22Rv1 (cell line): ENCODE measurements at regions not wholly inside any gene's neighbourhood (a gene's known extent, or its start where the extent isn't known, plus 50 kb on each side); places are given as distances from the start of the nearest gene placed in this dataset.

Source experiments
- ZFX ChIP-seq: fragments of 450-650 bp; IDR thresholded peaks from 2 replicates; pipeline ENCODE4 v1.6.1; 2017; ENCODE audit warnings: antibody characterized with exemption, borderline replicate concordance
- TF ChIP-seq, protein P1 (sequence below): fragments of 450-650 bp; IDR thresholded peaks from 2 replicates; pipeline ENCODE4 v1.5.1; 2017; ENCODE audit warnings: mild to moderate bottlenecking

DNA sequence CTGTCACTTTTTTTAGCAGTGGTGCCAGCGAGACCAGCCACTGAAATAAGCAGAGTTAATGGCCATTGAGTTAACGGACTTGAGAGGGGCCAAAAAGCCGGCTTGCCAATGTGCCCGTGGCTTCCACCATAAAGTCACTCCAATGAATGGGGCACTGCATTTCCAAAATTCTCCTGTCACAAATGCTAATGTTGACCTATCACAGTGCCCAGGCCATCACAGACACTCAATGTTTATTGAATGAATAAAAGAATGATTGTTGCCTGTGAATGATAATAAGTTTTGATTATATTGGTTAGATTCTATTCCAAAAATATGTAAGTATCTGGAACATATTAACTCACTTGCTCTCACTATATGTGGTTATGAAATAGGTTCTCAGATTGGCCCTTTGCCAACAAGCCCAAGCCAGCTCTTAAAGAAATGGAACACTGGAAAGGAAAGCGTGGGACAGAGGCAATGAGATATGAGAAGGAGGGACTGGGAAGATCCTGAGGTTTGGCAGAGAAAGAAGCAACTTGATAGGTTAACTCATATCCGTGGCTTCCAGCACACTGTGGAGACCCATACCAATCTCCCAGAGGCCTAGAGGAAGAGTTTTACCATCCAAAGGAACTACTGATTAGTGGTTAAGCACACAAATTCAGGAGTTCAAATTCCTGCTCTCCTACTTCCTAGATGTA is 108.7 kb downstream of the BTG1 start:
- TF ChIP-seq, protein P1, sequence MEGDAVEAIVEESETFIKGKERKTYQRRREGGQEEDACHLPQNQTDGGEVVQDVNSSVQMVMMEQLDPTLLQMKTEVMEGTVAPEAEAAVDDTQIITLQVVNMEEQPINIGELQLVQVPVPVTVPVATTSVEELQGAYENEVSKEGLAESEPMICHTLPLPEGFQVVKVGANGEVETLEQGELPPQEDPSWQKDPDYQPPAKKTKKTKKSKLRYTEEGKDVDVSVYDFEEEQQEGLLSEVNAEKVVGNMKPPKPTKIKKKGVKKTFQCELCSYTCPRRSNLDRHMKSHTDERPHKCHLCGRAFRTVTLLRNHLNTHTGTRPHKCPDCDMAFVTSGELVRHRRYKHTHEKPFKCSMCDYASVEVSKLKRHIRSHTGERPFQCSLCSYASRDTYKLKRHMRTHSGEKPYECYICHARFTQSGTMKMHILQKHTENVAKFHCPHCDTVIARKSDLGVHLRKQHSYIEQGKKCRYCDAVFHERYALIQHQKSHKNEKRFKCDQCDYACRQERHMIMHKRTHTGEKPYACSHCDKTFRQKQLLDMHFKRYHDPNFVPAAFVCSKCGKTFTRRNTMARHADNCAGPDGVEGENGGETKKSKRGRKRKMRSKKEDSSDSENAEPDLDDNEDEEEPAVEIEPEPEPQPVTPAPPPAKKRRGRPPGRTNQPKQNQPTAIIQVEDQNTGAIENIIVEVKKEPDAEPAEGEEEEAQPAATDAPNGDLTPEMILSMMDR = no peak
- no peak for TF ChIP-seq ZFX
